IMR-90 (cell line): ENCODE measurements at regions not wholly inside any gene's neighbourhood (a gene's known extent, or its start where the extent isn't known, plus 50 kb on each side); places are given as distances from the start of the nearest gene placed in this dataset.

Experiments
- ATAC-seq: fragments of 200-7000 bp; cut with Tn5 transposase; 2 replicates; pipeline ENCODE4 v1.9.1; 2020; ENCODE audit warnings: low read depth, mild to moderate bottlenecking, moderate library complexity
- BruUV-seq: library from RNA; stranded (reverse); fragments of 400-500 nt; replicated peaks from 2 replicates; lab custom pipeline; 2021; lab: Mats Ljungman, UMichigan
- CTCF ChIA-PET: fragments of 300-600 bp; formaldehyde crosslinking; extraction: SDS; loops from one replicate; lab custom pipeline; 2021; ENCODE audit warnings: antibody characterized with exemption; lab: Yijun Ruan, JAX
- POLR2A ChIA-PET: fragments of 300-600 bp; sonication (Branson Sonifier 250); formaldehyde crosslinking; loops from one replicate; lab custom pipeline; 2022; ENCODE audit warnings: antibody characterized with exemption; ENCODE audit not compliant: unreplicated experiment; lab: Charles Lee
- DNase-seq: peaks from one replicate; pipeline ENCODE4 v3.0.0; 2013
- H2AFZ ChIP-seq: replicated peaks from 2 replicates; pipeline ENCODE3; 2013; ENCODE audit warnings: low read length, mild to moderate bottlenecking; ENCODE audit not compliant: poor library complexity
- H2AK5ac ChIP-seq: 2 replicates; pipeline ENCODE4 v1.6.1; 2013; ENCODE audit warnings: low read depth, low read length, inconsistent platforms
- H2AK9ac ChIP-seq: replicated peaks from 2 replicates; pipeline ENCODE3; 2013; ENCODE audit warnings: mild to moderate bottlenecking, low read depth, low read length, moderate library complexity; ENCODE audit not compliant: poor library complexity
- H2BK120ac ChIP-seq: 2 replicates; pipeline ENCODE4 v1.6.1; 2013; ENCODE audit warnings: low read depth, low read length, inconsistent platforms
- H2BK15ac ChIP-seq: 3 replicates; pipeline ENCODE4 v1.6.1; 2013; ENCODE audit warnings: low read depth, low read length, inconsistent platforms
- H2BK20ac ChIP-seq: 2 replicates; pipeline ENCODE4 v1.6.1; 2013; ENCODE audit warnings: low read depth, mild to moderate bottlenecking, inconsistent platforms, low read length, moderate library complexity
- H2BK5ac ChIP-seq: 2 replicates; pipeline ENCODE4 v1.6.1; 2013; ENCODE audit warnings: mild to moderate bottlenecking, low read depth, low read length, inconsistent platforms; ENCODE audit not compliant: poor library complexity, severe bottlenecking
- H3K14ac ChIP-seq: replicated peaks from 2 replicates; pipeline ENCODE4 v1.6.1; 2013; ENCODE audit warnings: low read depth, low read length, inconsistent platforms
- H3K18ac ChIP-seq: 2 replicates; pipeline ENCODE4 v1.6.1; 2013; ENCODE audit warnings: low read depth, low read length, control low read depth
- H3K23ac ChIP-seq: 2 replicates; pipeline ENCODE4 v1.6.1; 2013; ENCODE audit warnings: low read depth, low read length, inconsistent platforms
- H3K27ac ChIP-seq: 2 replicates; pipeline ENCODE4 v1.5.1; 2013; ENCODE audit warnings: mild to moderate bottlenecking, control low read depth, low read length; ENCODE audit not compliant: insufficient read depth
- H3K27me3 ChIP-seq: 2 replicates; pipeline ENCODE4 v1.6.1; 2013; ENCODE audit warnings: low read length; ENCODE audit not compliant: control insufficient read depth, insufficient read depth
- H3K36me3 ChIP-seq: 2 replicates; pipeline ENCODE4 v1.6.1; 2013; ENCODE audit warnings: low read length, mixed read lengths; ENCODE audit not compliant: control insufficient read depth, insufficient read depth
- H3K4ac ChIP-seq: 2 replicates; pipeline ENCODE4 v1.6.1; 2013; ENCODE audit warnings: low read depth, low read length, inconsistent platforms
- H3K4me1 ChIP-seq: 2 replicates; pipeline ENCODE4 v1.6.1; 2013; ENCODE audit warnings: low read length, mixed read lengths; ENCODE audit not compliant: control insufficient read depth, insufficient read depth
- H3K4me2 ChIP-seq: 2 replicates; pipeline ENCODE4 v1.6.1; 2013; ENCODE audit warnings: low read depth, mild to moderate bottlenecking, control low read depth, low read length, moderate library complexity
- H3K4me3 ChIP-seq: 2 replicates; pipeline ENCODE4 v1.5.1; 2013; ENCODE audit warnings: low read depth, mild to moderate bottlenecking, control low read depth, low read length, moderate library complexity; ENCODE audit not compliant: insufficient read depth
- H3K56ac ChIP-seq: 2 replicates; pipeline ENCODE4 v1.6.1; 2013; ENCODE audit warnings: low read length, inconsistent platforms; ENCODE audit not compliant: insufficient read depth; ENCODE audit errors: extremely low read depth
- H3K79me1 ChIP-seq, 2 experiments: 2 replicates each; pipeline ENCODE4 v1.6.1; 2013; ENCODE audit warnings: low read length in 2 of 2, inconsistent platforms in 1 of 2, low read depth in 1 of 2
- H3K9ac ChIP-seq: 2 replicates; pipeline ENCODE4 v1.6.1; 2013; ENCODE audit warnings: low read depth, low read length, control low read depth
- H3K9me1 ChIP-seq: 2 replicates; pipeline ENCODE4 v1.6.1; 2013; ENCODE audit warnings: low read length, inconsistent platforms; ENCODE audit not compliant: insufficient read depth
- H3K9me3 ChIP-seq: 2 replicates; pipeline ENCODE4 v1.6.1; 2013; ENCODE audit warnings: low read length; ENCODE audit not compliant: control insufficient read depth, insufficient read depth
- H4K20me1 ChIP-seq: 2 replicates; pipeline ENCODE4 v1.6.1; 2013; ENCODE audit warnings: low read length, inconsistent platforms; ENCODE audit not compliant: insufficient read depth
- H4K5ac ChIP-seq: 2 replicates; pipeline ENCODE4 v1.6.1; 2013; ENCODE audit warnings: mild to moderate bottlenecking, low read depth, low read length, control low read depth
- H4K8ac ChIP-seq, 2 experiments: 2 replicates each; pipeline ENCODE4 v1.6.1; 2013; ENCODE audit warnings: low read depth in 2 of 2, low read length in 2 of 2, control low read depth in 1 of 2, inconsistent platforms in 1 of 2
- H4K91ac ChIP-seq: 2 replicates; pipeline ENCODE4 v1.6.1; 2013; ENCODE audit warnings: low read depth, low read length, inconsistent platforms; ENCODE audit not compliant: insufficient read depth
- BHLHE40 ChIP-seq: fragments of 150-350 bp; IDR thresholded peaks from 2 replicates; pipeline ENCODE4 v1.6.1; 2016; ENCODE audit warnings: mild to moderate bottlenecking, low read depth, low read length
- CEBPB ChIP-seq: IDR thresholded peaks from 2 replicates; pipeline ENCODE4 v1.6.1; 2012; ENCODE audit warnings: low read depth, low read length, improper control_type of control experiment
- CHD1 ChIP-seq: IDR thresholded peaks from 2 replicates; pipeline ENCODE4 v1.6.1; 2012; ENCODE audit warnings: low read depth, low read length, improper control_type of control experiment
- FOS ChIP-seq: fragments of 150-350 bp; IDR thresholded peaks from 2 replicates; pipeline ENCODE4 v1.6.1; 2016; ENCODE audit warnings: low read depth, low read length
- MAFK ChIP-seq: IDR thresholded peaks from 2 replicates; pipeline ENCODE4 v1.6.1; 2012; ENCODE audit warnings: low read depth, low read length, improper control_type of control experiment
- MAZ ChIP-seq: IDR thresholded peaks from 2 replicates; pipeline ENCODE4 v1.6.1; 2012; ENCODE audit warnings: low read depth, mild to moderate bottlenecking, low read length, improper control_type of control experiment, moderate library complexity, borderline replicate concordance
- MXI1 ChIP-seq: IDR thresholded peaks from 2 replicates; pipeline ENCODE4 v1.6.1; 2012; ENCODE audit warnings: low read depth, mild to moderate bottlenecking, low read length, moderate library complexity, borderline replicate concordance
- NFE2L2 ChIP-seq: fragments of 150-350 bp; IDR thresholded peaks from 2 replicates; pipeline ENCODE4 v1.6.1; 2016; ENCODE audit warnings: low read depth, mild to moderate bottlenecking, low read length
- POLR2A ChIP-seq: IDR thresholded peaks from 2 replicates; pipeline ENCODE4 v1.6.1; 2012; ENCODE audit warnings: mild to moderate bottlenecking, low read depth, low read length
- RAD21 ChIP-seq: IDR thresholded peaks from 2 replicates; pipeline ENCODE4 v1.6.1; 2012; ENCODE audit warnings: low read length, improper control_type of control experiment
- RCOR1 ChIP-seq: IDR thresholded peaks from 2 replicates; pipeline ENCODE4 v1.6.1; 2012; ENCODE audit warnings: mild to moderate bottlenecking, low read length, improper control_type of control experiment; ENCODE audit not compliant: insufficient replicate concordance
- RFX5 ChIP-seq: IDR thresholded peaks from 2 replicates; pipeline ENCODE4 v1.8.0; 2012; ENCODE audit warnings: low read depth, mild to moderate bottlenecking, low read length, moderate library complexity
- SMC3 ChIP-seq: fragments of 150-350 bp; IDR thresholded peaks from 2 replicates; pipeline ENCODE4 v1.6.1; 2016; ENCODE audit warnings: low read depth, mild to moderate bottlenecking, antibody characterized with exemption, low read length, moderate library complexity
- WGBS, 2 experiments: methylation state at CpG; one replicate each; pipeline versions ENCODE4 v1.1.5 to v1.1.7; 2013; ENCODE audit warnings: missing lambda C conversion rate in 2 of 2; ENCODE audit not compliant: insufficient read length in 1 of 2; ENCODE audit errors: extremely low coverage in 2 of 2; 5-methylcytosine and 5-hydroxymethylcytosine counted together
- dilution Hi-C: fragments of 300-500 bp; cut with HindIII; formaldehyde crosslinking; loops from one replicate; pipeline ENCODE4 v1.14.3; 2018; ENCODE audit warnings: low sequenced_read_pairs; ENCODE audit not compliant: unreplicated experiment
- in situ Hi-C: fragments of 300-500 bp; cut with MboI; formaldehyde crosslinking; loops from 3 replicates; pipeline ENCODE4 v1.14.3; 2019; ENCODE audit warnings: low sequenced_read_pairs, inconsistent platforms, mixed read lengths
- intact Hi-C: fragments of 100-400 bp; cut with micrococcal nuclease; formaldehyde crosslinking; loops from 2 replicates; pipeline ENCODE4 v1.10.0; 2022
- TF ChIP-seq, protein P1 (sequence below): conservative IDR thresholded peaks from 2 replicates; pipeline ENCODE4 v1.5.1; 2012; ENCODE audit warnings: mild to moderate bottlenecking, low read depth, low read length, improper control_type of control experiment
- TF ChIP-seq, protein P2 (sequence below): fragments of 150-350 bp; IDR thresholded peaks from 2 replicates; pipeline ENCODE4 v1.6.1; 2017; ENCODE audit warnings: mild to moderate bottlenecking, antibody characterized with exemption, low read length, low read depth
- TF ChIP-seq, protein P3 (sequence below): fragments of 150-350 bp; IDR thresholded peaks from 2 replicates; pipeline ENCODE4 v1.6.1; 2016; ENCODE audit warnings: low read depth, mild to moderate bottlenecking, low read length, moderate library complexity, borderline replicate concordance

DNA sequence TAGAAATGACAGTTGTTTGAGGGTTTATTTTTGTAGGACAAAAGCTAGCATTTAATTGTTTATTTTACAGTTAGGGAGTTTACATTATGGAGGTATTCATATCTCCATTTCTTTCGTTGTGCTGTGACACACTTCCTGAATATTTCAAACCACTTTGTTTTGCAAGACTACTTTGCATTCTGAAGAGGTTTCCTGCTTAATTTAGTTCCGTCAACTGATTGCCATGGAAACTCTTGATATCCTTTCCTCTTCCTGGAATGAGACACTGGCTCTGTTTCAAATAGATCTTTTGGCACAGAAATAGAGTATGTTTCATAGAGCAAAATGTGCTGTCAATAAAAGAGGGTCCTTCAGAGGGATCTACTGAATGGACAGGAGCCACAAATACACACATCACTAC, 159.5 kb upstream of the AGR3 start:
- H4K91ac ChIP-seq: no peak overlapping the region
- no peaks in the 10 kb centered on the region for H3K36me3 ChIP-seq
- no peak overlapping the region for H3K9ac ChIP-seq
- DNase-seq (peak; percentile 96), ATAC-seq (peak; percentile 71)
- no peak overlapping the region for H2AK9ac ChIP-seq
- peak overlapping the region; percentile 51; the same call in 1 of the 2 replicates for H2BK20ac ChIP-seq
- H3K4me3 ChIP-seq: no peak overlapping the region
- H3K27me3 ChIP-seq: no peaks in the 10 kb centered on the region
- no peak overlapping the region for H2AFZ ChIP-seq
- peaks cover 3% of the 10 kb centered on the region; the same call in 1 of the 2 replicates for H3K9me1 ChIP-seq
- peaks cover 7% of the 10 kb centered on the region for H3K4me1 ChIP-seq
- H3K27ac ChIP-seq: 0 out of 2 replicates have a peak overlapping the region, but pooled peaks have one; percentile 13
- H3K4me2 ChIP-seq: peak overlapping the region; percentile 49; the same call in 1 of the 2 replicates
- peak overlapping the region; percentile 37; the same call in 1 of the 2 replicates for H4K5ac ChIP-seq
- ChIA-PET CTCF (no interaction called here), POLR2A (no interaction called here)
- no CpG with 5 or more reads among the region's 2 CpGs for WGBS, 2 experiments
- intact Hi-C loops: no loop called here
- H4K20me1 ChIP-seq: no peaks in the 10 kb centered on the region
- H2BK15ac ChIP-seq: peak overlapping the region; percentile 23; the same call in 1 of the 3 replicates
- no peak overlapping the region for H3K56ac ChIP-seq
- peak overlapping the region; percentile 49 for H2BK5ac ChIP-seq
- no peak overlapping the region; the same call in 1 of the 2 replicates for H3K23ac ChIP-seq
- H3K4ac ChIP-seq: peak overlapping the region; percentile 32; the same call in 1 of the 2 replicates
- TF ChIP-seq RFX5 (no peak), MXI1 (no peak), POLR2A (no peak), CEBPB (peak; percentile 98), SMC3 (no peak), MAFK (no peak), FOS (peak; percentile 61), RCOR1 (no peak), RAD21 (no peak), CHD1 (no peak), MAZ (no peak), BHLHE40 (0 out of 2 replicates have a peak, but pooled peaks have one; percentile 39), NFE2L2 (no peak)
- TF ChIP-seq, protein P1, sequence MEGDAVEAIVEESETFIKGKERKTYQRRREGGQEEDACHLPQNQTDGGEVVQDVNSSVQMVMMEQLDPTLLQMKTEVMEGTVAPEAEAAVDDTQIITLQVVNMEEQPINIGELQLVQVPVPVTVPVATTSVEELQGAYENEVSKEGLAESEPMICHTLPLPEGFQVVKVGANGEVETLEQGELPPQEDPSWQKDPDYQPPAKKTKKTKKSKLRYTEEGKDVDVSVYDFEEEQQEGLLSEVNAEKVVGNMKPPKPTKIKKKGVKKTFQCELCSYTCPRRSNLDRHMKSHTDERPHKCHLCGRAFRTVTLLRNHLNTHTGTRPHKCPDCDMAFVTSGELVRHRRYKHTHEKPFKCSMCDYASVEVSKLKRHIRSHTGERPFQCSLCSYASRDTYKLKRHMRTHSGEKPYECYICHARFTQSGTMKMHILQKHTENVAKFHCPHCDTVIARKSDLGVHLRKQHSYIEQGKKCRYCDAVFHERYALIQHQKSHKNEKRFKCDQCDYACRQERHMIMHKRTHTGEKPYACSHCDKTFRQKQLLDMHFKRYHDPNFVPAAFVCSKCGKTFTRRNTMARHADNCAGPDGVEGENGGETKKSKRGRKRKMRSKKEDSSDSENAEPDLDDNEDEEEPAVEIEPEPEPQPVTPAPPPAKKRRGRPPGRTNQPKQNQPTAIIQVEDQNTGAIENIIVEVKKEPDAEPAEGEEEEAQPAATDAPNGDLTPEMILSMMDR: no peak
- TF ChIP-seq, protein P2, sequence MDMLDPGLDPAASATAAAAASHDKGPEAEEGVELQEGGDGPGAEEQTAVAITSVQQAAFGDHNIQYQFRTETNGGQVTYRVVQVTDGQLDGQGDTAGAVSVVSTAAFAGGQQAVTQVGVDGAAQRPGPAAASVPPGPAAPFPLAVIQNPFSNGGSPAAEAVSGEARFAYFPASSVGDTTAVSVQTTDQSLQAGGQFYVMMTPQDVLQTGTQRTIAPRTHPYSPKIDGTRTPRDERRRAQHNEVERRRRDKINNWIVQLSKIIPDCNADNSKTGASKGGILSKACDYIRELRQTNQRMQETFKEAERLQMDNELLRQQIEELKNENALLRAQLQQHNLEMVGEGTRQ: no peak
- TF ChIP-seq, protein P3, sequence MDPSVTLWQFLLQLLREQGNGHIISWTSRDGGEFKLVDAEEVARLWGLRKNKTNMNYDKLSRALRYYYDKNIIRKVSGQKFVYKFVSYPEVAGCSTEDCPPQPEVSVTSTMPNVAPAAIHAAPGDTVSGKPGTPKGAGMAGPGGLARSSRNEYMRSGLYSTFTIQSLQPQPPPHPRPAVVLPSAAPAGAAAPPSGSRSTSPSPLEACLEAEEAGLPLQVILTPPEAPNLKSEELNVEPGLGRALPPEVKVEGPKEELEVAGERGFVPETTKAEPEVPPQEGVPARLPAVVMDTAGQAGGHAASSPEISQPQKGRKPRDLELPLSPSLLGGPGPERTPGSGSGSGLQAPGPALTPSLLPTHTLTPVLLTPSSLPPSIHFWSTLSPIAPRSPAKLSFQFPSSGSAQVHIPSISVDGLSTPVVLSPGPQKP: no peak
- H2BK120ac ChIP-seq: peak overlapping the region; percentile 38; the same call in 1 of the 2 replicates
- dilution Hi-C loops: no loop called here
- peak overlapping the region in 1 of 2 experiments; percentile 12; a peak in 2 of 4 replicates for H4K8ac ChIP-seq
- peak overlapping the region; percentile 66; the same call in 1 of the 2 replicates for H3K18ac ChIP-seq
- no peak overlapping the region for H2AK5ac ChIP-seq
- H3K79me1 ChIP-seq: no peaks in the 10 kb centered on the region
- in situ Hi-C loops: no loop called here
- no TSS peak for BruUV-seq
- no peaks in the 10 kb centered on the region for H3K9me3 ChIP-seq
- 0 out of 2 replicates have a peak overlapping the region, but pooled peaks have one; percentile 8 for H3K14ac ChIP-seq
